ENCODE measurements at regions not wholly inside any gene's neighbourhood (a gene's known extent, or its start where the extent isn't known, plus 50 kb on each side); places are given as distances from the start of the nearest gene placed in this dataset.
A peak's percentile ranks its signal among the peaks of the same experiment; 100 is the strongest.

GRCh38 chr10:33115738-33116719 lies 158.0 kb upstream of the ITGB1 start:
- intact Hi-C loops (cut with DNase I): no loop called here
- 79 to 81% methylated on average over 18 to 20 of the region's 20 CpGs for whole genome bisulfite sequencing, 2 donors
- DNase-seq: peak; percentile 22 to 45 (median 30)

GRCh38 chr10:33114451-33114952 lies 156.5 kb upstream of the ITGB1 start:
- intact Hi-C loops (cut with DNase I): no loop called here
- H3K27me3 ChIP-seq: no peaks in the 10 kb centered on the region
- 60 to 67% methylated on average over 5 of the region's 5 CpGs for WGBS, 2 donors
- DNase-seq: no peak
- TF ChIP-seq, protein P1, sequence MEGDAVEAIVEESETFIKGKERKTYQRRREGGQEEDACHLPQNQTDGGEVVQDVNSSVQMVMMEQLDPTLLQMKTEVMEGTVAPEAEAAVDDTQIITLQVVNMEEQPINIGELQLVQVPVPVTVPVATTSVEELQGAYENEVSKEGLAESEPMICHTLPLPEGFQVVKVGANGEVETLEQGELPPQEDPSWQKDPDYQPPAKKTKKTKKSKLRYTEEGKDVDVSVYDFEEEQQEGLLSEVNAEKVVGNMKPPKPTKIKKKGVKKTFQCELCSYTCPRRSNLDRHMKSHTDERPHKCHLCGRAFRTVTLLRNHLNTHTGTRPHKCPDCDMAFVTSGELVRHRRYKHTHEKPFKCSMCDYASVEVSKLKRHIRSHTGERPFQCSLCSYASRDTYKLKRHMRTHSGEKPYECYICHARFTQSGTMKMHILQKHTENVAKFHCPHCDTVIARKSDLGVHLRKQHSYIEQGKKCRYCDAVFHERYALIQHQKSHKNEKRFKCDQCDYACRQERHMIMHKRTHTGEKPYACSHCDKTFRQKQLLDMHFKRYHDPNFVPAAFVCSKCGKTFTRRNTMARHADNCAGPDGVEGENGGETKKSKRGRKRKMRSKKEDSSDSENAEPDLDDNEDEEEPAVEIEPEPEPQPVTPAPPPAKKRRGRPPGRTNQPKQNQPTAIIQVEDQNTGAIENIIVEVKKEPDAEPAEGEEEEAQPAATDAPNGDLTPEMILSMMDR (IDR thresholded peaks at IDR 0.05): no peak
- no peak for TF ChIP-seq POLR2A (IDR thresholded peaks at IDR 0.05)
- no peaks in the 10 kb centered on the region for H3K4me1 ChIP-seq
- H3K9me3 ChIP-seq: no peaks in the 10 kb centered on the region
- H3K27ac ChIP-seq: no peak overlapping the region
- no peak overlapping the region for H3K4me3 ChIP-seq
- no peak for ATAC-seq
- no peaks in the 10 kb centered on the region for H3K36me3 ChIP-seq (replicated peaks in 1 of 2; ENCODE audit: insufficient read depth in 1 of 2, low read depth in 2 of 2)

More at GRCh38 chr10:33115738-33116719, 158.0 kb upstream of the ITGB1 start:
- Histone ChIP-seq H3K36me3 (replicated peaks in 1 of 2; ENCODE audit: insufficient read depth in 1 of 2, low read depth in 2 of 2) (no peaks in the 10 kb centered on the region), H3K4me1 (no peaks in the 10 kb centered on the region), H3K27ac (no peak overlapping the region), H3K9me3 (no peaks in the 10 kb centered on the region), H3K27me3 (no peaks in the 10 kb centered on the region), H3K4me3 (no peak overlapping the region)
- ATAC-seq: no peak
- TF ChIP-seq, protein P1 (IDR thresholded peaks at IDR 0.05): peak in 5 of 7 experiments; percentile 24 to 41 (median 31)
- TF ChIP-seq POLR2A (IDR thresholded peaks at IDR 0.05): no peak

DNA sequence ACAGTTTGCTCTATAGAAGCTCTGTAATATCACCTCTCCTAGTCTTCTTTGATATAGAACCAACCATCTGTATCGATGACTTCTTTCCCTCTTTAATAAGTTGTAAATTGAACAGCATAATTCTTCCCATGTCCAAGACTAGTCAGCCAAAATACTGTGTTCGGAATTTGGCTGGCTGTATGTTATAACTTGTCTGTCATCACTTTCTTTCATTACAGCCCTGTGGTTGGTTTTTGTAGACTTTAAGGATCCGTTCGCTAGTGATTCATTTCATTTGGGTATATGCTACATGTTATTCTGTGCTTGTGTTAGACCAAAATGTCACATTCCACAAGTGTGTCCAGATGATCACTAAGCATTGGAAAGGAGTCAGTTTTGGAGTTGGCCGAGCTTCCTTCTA lies 155.4 kb upstream of the ITGB1 start:
- no peak overlapping the region for H3K4me3 ChIP-seq
- 85 to 89% methylated on average over 5 of the region's 5 CpGs for WGBS, 2 donors
- TF ChIP-seq POLR2A (IDR thresholded peaks at IDR 0.05): no peak
- TF ChIP-seq, protein P1 (IDR thresholded peaks at IDR 0.05): no peak
- ATAC-seq (no peak), DNase-seq (no peak)
- H3K9me3 ChIP-seq: no peaks in the 10 kb centered on the region
- no peak overlapping the region for H3K27ac ChIP-seq
- intact Hi-C loops (cut with DNase I): no loop called here
- H3K36me3 ChIP-seq (replicated peaks in 1 of 2; ENCODE audit: insufficient read depth in 1 of 2, low read depth in 2 of 2): no peaks in the 10 kb centered on the region
- no peaks in the 10 kb centered on the region for H3K27me3 ChIP-seq
- no peaks in the 10 kb centered on the region for H3K4me1 ChIP-seq

GRCh38 chr10:33112831-33113455 lies 154.9 kb upstream of the ITGB1 start:
- ATAC-seq (no peak), DNase-seq (no peak)
- Histone ChIP-seq H3K9me3 (no peaks in the 10 kb centered on the region), H3K27me3 (no peaks in the 10 kb centered on the region), H3K36me3 (replicated peaks in 1 of 2; ENCODE audit: insufficient read depth in 1 of 2, low read depth in 2 of 2) (no peaks in the 10 kb centered on the region), H3K27ac (no peak overlapping the region), H3K4me3 (no peak overlapping the region), H3K4me1 (no peaks in the 10 kb centered on the region)
- 83 to 87% methylated on average over 2 of the region's 2 CpGs for WGBS, 2 donors
- no peak for TF ChIP-seq POLR2A (IDR thresholded peaks at IDR 0.05)
- intact Hi-C loops (cut with DNase I): no loop called here

DNA sequence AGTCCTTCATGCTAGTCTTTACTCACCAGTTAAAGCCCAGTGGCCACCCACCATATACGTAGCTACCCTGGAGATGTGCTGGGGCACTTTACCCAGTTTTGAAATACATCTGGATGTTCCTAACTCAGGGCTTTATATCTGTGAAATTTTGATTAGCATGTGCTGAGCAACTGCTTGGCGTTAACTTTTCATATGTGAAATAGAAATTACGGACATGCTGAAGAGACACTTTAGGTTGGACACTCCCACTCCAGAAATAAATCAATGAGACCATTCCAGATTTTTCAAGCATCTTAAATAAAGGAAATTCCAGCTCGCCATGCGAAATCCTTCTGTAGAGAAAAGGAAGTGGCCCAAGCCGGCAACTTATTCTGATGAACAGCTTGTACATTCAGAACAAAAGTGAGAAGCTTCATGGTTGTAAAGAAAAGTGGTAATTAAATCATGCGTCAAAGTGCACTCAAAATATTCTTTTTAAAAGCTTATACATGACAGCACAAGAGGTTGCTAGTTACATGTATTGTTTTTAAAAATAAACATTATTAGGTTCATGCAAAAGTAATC lies 153.5 kb upstream of the ITGB1 start:
- Histone ChIP-seq H3K36me3 (replicated peaks in 1 of 2; ENCODE audit: insufficient read depth in 1 of 2, low read depth in 2 of 2) (no peaks in the 10 kb centered on the region), H3K27ac (no peak overlapping the region), H3K9me3 (no peaks in the 10 kb centered on the region), H3K4me3 (no peak overlapping the region), H3K4me1 (no peaks in the 10 kb centered on the region), H3K27me3 (no peaks in the 10 kb centered on the region)
- no peak for ATAC-seq
- no peak for TF ChIP-seq POLR2A (IDR thresholded peaks at IDR 0.05)
- TF ChIP-seq, protein P1 (IDR thresholded peaks at IDR 0.05): no peak
- 90 to 92% methylated on average over 7 of the region's 7 CpGs for WGBS, 2 donors
- no peak for DNase-seq
- intact Hi-C loops (cut with DNase I): no loop called here
